ENCODE measurements at regions not wholly inside any gene's neighbourhood (a gene's known extent, or its start where the extent isn't known, plus 50 kb on each side); places are given as distances from the start of the nearest gene placed in this dataset.

DNA sequence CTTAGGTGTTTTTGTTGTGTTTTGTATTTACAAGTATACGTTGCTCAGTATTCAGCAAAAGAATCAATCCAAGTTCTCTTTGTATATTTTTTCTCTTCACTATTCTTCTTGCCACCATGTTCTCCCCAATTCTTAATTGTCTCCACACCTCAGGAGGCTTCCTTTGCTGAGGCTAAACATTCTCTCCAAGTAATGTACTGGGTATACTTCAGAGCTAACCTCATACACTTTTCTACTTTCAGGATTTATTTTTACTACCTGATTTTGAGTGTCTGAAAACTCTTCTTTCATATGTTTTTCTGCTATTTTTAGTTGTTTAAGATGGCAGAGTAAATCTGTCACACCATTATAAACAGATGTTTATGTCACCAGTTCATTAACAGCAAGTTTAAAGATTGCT, 354.8 kb upstream of the KCND2 start:
- TF ChIP-seq CTCF (IDR thresholded peaks at IDR 0.05; ENCODE audit: low read depth, low read length, poor library complexity, severe bottlenecking) (no peak), EZH2phosphoT487 (IDR thresholded peaks at IDR 0.05; ENCODE audit: borderline replicate concordance, low read length) (no peak)

All from DOHH2 (cell line).